ENCODE measurements at regions not wholly inside any gene's neighbourhood (a gene's known extent, or its start where the extent isn't known, plus 50 kb on each side); places are given as distances from the start of the nearest gene placed in this dataset.

GRCh38 chr2:53450923-53451322, 316.7 kb upstream of the CHAC2 start:
- 88 to 91% methylated on average over 4 of the region's 4 CpGs for WGBS, 2 experiments (ENCODE audit: insufficient coverage in 1 of 2, insufficient read length in 1 of 2)
- no peaks in the 10 kb centered on the region for H3K9me3 Mint-ChIP-seq

GRCh38 chr2:53448591-53448990, 319.0 kb upstream of the CHAC2 start:
- no peak for DNase-seq
- no peaks in the 10 kb centered on the region for H3K4me1 ChIP-seq (ENCODE audit: control insufficient read depth, insufficient read depth, low read length)
- no peak overlapping the region for H3K27ac ChIP-seq (ENCODE audit: low read depth, low read length)
- H3K27me3 ChIP-seq (ENCODE audit: control insufficient read depth, insufficient read depth, low read length, poor library complexity, severe bottlenecking) = no peaks in the 10 kb centered on the region
- no peaks in the 10 kb centered on the region for H3K36me3 ChIP-seq (ENCODE audit: control insufficient read depth, insufficient read depth, low read length)
- H3K9me3 ChIP-seq (ENCODE audit: control insufficient read depth, low read length) = no peaks in the 10 kb centered on the region
- no peak overlapping the region for H3K9ac ChIP-seq (ENCODE audit: extremely low read depth, low read length, poor library complexity, severe bottlenecking)
- no peak for TF ChIP-seq CTCF (conservative IDR thresholded peaks at IDR 0.05)
- H3K4me3 ChIP-seq (ENCODE audit: low read length) = no peak overlapping the region
- no peak overlapping the region for H3K4me3 Mint-ChIP-seq
- 83% methylated on average over 1 of the region's 1 CpG; no CpG with 5 or more reads in 1 of the 2 experiments for WGBS, 2 experiments (ENCODE audit: insufficient coverage in 1 of 2, insufficient read length in 1 of 2)
- no peaks in the 10 kb centered on the region for H3K27me3 Mint-ChIP-seq (ENCODE audit: insufficient read depth)
- H3K9me3 Mint-ChIP-seq = no peaks in the 10 kb centered on the region
- no peaks in the 10 kb centered on the region for H3K36me3 Mint-ChIP-seq (ENCODE audit: low read depth)
- H3K4me1 Mint-ChIP-seq = no peaks in the 10 kb centered on the region
- H3K27ac Mint-ChIP-seq = no peak overlapping the region

More at GRCh38 chr2:53450923-53451322, 316.7 kb upstream of the CHAC2 start:
- no peak for TF ChIP-seq CTCF (conservative IDR thresholded peaks at IDR 0.05)
- no peaks in the 10 kb centered on the region for H3K9me3 ChIP-seq (ENCODE audit: control insufficient read depth, low read length)
- Mint-ChIP-seq H3K27ac (no peak overlapping the region), H3K4me3 (no peak overlapping the region), H3K36me3 (ENCODE audit: low read depth) (no peaks in the 10 kb centered on the region), H3K4me1 (peaks cover 3% of the 10 kb centered on the region), H3K27me3 (ENCODE audit: insufficient read depth) (no peaks in the 10 kb centered on the region)
- no peaks in the 10 kb centered on the region for H3K36me3 ChIP-seq (ENCODE audit: control insufficient read depth, insufficient read depth, low read length)
- no peaks in the 10 kb centered on the region for H3K4me1 ChIP-seq (ENCODE audit: control insufficient read depth, insufficient read depth, low read length)
- H3K27me3 ChIP-seq (ENCODE audit: control insufficient read depth, insufficient read depth, low read length, poor library complexity, severe bottlenecking) = no peaks in the 10 kb centered on the region
- DNase-seq = no peak
- H3K9ac ChIP-seq (ENCODE audit: extremely low read depth, low read length, poor library complexity, severe bottlenecking) = no peak overlapping the region
- H3K27ac ChIP-seq (ENCODE audit: low read depth, low read length) = no peak overlapping the region
- no peak overlapping the region for H3K4me3 ChIP-seq (ENCODE audit: low read length)

- WGBS, 2 experiments (ENCODE audit: insufficient coverage in 1 of 2, insufficient read length in 1 of 2) = 96 to 100% methylated on average over 5 of the region's 5 CpGs
- no peaks in the 10 kb centered on the region for H3K36me3 ChIP-seq (ENCODE audit: control insufficient read depth, insufficient read depth, low read length)
- TF ChIP-seq CTCF (conservative IDR thresholded peaks at IDR 0.05) = no peak
- no peaks in the 10 kb centered on the region for H3K27me3 Mint-ChIP-seq (ENCODE audit: insufficient read depth)
- no peaks in the 10 kb centered on the region for H3K27me3 ChIP-seq (ENCODE audit: control insufficient read depth, insufficient read depth, low read length, poor library complexity, severe bottlenecking)
- H3K4me3 Mint-ChIP-seq = no peak overlapping the region
- no peak for DNase-seq
- H3K9ac ChIP-seq (ENCODE audit: extremely low read depth, low read length, poor library complexity, severe bottlenecking) = no peak overlapping the region
- no peaks in the 10 kb centered on the region for H3K4me1 ChIP-seq (ENCODE audit: control insufficient read depth, insufficient read depth, low read length)
- no peaks in the 10 kb centered on the region for H3K9me3 Mint-ChIP-seq
- no peaks in the 10 kb centered on the region for H3K9me3 ChIP-seq (ENCODE audit: control insufficient read depth, low read length)
- no peak overlapping the region for H3K27ac ChIP-seq (ENCODE audit: low read depth, low read length)
- H3K4me1 Mint-ChIP-seq = no peaks in the 10 kb centered on the region
- no peaks in the 10 kb centered on the region for H3K36me3 Mint-ChIP-seq (ENCODE audit: low read depth)
- no peak overlapping the region for H3K27ac Mint-ChIP-seq
- H3K4me3 ChIP-seq (ENCODE audit: low read length) = no peak overlapping the region
Measured at GRCh38 chr2:53448086-53448485, 319.5 kb upstream of the CHAC2 start.
